ENCODE measurements at regions not wholly inside any gene's neighbourhood (a gene's known extent, or its start where the extent isn't known, plus 50 kb on each side); places are given as distances from the start of the nearest gene placed in this dataset.

DNA sequence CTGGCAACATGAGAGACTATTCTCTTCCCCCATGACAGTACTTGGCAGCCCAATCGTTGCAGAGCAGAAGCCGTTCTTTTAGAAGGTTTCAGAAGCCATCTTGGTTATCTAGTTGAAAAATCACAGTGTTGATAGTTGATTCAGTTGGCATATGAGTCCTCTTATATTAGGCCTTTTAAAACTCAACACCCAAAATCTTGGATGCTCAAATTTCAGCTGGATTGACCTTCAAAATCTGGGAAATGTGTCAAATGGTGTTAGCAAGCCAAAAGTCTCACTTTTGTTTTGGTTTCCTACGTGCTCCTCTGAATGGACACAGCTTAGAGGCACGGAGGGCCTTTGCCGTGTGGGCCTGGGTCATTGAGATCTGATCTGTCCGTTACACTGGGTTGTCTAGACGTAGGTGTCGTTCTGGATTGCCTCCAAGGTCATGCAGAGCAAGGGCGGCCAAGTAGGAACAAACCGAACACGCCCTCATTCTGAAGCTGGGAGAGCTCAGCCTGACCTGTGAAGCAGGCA is 59.3 kb upstream of the BMPER start:
- H3K4me3 ChIP-seq (ENCODE audit: low read depth, low read length) = no peak overlapping the region
- ChIA-PET POLR2A (no interaction called here), CTCF (no interaction called here)
- DNase-seq (ENCODE audit: low read depth, low spot score) = no peak
- TF ChIP-seq, protein P1, sequence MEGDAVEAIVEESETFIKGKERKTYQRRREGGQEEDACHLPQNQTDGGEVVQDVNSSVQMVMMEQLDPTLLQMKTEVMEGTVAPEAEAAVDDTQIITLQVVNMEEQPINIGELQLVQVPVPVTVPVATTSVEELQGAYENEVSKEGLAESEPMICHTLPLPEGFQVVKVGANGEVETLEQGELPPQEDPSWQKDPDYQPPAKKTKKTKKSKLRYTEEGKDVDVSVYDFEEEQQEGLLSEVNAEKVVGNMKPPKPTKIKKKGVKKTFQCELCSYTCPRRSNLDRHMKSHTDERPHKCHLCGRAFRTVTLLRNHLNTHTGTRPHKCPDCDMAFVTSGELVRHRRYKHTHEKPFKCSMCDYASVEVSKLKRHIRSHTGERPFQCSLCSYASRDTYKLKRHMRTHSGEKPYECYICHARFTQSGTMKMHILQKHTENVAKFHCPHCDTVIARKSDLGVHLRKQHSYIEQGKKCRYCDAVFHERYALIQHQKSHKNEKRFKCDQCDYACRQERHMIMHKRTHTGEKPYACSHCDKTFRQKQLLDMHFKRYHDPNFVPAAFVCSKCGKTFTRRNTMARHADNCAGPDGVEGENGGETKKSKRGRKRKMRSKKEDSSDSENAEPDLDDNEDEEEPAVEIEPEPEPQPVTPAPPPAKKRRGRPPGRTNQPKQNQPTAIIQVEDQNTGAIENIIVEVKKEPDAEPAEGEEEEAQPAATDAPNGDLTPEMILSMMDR (IDR thresholded peaks at IDR 0.05; ENCODE audit: insufficient read depth, low read length, missing control alignments) = no peak

DNA sequence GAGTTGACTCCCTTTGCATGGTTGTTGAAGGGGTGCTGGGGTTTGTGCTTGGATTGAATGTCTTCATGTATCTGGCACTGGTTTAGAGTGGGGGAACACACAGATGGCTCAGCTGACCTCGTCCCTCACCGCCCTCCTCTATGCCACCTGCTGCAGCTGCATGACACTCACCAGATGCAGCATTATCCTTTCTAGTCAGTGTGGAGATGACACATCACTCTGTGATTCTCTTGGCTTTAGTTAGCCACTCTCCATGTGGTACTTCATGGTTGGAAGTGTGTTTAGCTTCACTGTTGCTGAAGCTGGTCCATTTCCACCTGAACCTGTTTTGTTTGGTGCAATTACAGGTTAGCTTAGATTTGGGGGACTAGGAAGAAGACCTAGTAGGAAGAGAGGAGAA is 56.3 kb upstream of the BMPER start:
- CTCF ChIA-PET = interaction anchor here (1.0 to 2.3 kb wide), 3 partner anchors 10 to 47 kb away, joined by 3 to 10 read pairs (median 5); no protein-coding TSS in a partner anchor
- no peak for DNase-seq (ENCODE audit: low read depth, low spot score)
- POLR2A ChIA-PET = no interaction called here
- H3K4me3 ChIP-seq (ENCODE audit: low read depth, low read length) = no peak overlapping the region
- TF ChIP-seq, protein P1 (IDR thresholded peaks at IDR 0.05; ENCODE audit: insufficient read depth, low read length, missing control alignments) = no peak

DNA sequence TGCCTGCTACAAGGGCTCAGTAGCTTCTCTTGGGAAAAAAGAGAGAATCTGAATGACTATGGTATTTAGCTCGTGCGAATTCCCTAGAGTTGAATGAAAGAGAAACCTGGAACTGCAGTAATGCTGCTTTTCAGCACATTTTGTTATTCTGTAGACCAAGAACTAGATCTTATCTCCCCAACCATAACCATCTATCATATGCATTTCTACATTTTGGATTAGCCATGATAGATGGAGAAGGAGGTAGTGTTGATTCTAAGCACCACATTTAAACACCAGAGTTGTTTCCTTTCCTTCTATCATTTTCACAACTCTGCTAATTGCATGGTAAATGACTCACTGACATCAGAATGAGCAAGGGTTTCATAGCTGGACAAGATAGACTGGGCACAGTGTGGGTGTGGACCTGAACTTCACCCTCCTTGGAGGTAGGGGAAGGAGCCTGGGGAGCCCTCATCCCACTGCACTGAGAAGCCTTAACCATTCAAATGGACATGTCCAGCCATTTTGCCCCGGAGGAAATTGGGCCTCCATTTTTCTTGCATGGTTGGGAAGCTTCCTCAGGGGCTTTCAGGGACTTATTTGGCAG is 55.3 kb upstream of the BMPER start:
- CTCF ChIA-PET = interaction anchor here (2.3 kb wide), 1 partner anchor 46 kb away, joined by 10 read pairs; no protein-coding TSS in a partner anchor
- DNase-seq (ENCODE audit: low read depth, low spot score) = no peak
- POLR2A ChIA-PET = no interaction called here
- TF ChIP-seq, protein P1 (IDR thresholded peaks at IDR 0.05; ENCODE audit: insufficient read depth, low read length, missing control alignments) = no peak
- no peak overlapping the region for H3K4me3 ChIP-seq (ENCODE audit: low read depth, low read length)

DNA sequence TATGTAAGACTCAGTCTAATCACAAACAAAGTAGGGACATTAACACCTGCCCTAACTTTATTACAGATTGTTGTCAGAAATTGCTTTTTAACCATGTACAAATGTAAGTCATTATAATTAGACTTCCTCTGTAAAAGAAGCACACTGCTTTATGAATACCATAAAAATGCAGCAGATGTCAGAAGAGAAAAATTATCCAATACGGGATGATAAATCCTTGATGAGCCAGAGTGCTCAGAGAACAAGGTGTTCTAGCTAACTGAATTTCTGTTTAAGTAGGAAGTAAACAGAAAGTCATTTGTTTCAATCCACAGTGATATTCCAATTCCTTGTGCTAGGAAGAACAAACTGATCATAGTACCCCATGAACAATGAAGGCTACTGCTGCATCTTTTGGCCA is 54.6 kb upstream of the BMPER start:
- ChIA-PET POLR2A (no interaction called here), CTCF (interaction anchor here (2.3 kb wide), 1 partner anchor 45 kb away, joined by 10 read pairs; no protein-coding TSS in a partner anchor)
- no peak overlapping the region for H3K4me3 ChIP-seq (ENCODE audit: low read depth, low read length)
- DNase-seq (ENCODE audit: low read depth, low spot score) = no peak
- TF ChIP-seq, protein P1 (IDR thresholded peaks at IDR 0.05; ENCODE audit: insufficient read depth, low read length, missing control alignments) = no peak

DNA sequence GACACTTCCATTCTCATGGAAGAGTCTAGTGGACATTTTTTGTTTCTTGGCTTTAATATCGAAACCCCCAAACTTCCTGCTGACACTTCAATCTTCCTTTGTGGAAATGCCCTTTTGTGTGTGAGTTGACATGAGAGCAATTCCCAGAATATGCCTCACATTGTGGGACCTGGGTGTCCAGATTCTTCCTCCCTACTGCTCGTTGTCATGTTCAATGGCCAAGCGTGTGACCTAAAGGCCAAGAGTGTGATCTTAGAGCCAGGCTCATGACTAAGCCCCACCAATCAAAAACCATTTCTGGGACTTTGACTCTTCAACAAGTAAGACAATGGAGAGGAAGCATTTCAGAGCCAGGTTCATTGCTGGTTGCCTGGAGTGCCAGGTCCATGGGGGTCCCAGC is 52.5 kb upstream of the BMPER start:
- H3K4me3 ChIP-seq (ENCODE audit: low read depth, low read length) = no peak overlapping the region
- ChIA-PET CTCF (interaction anchor here (1.0 to 1.6 kb wide), 2 partner anchors 42 to 52 kb away, joined by 3 to 6 read pairs; no protein-coding TSS in a partner anchor), POLR2A (no interaction called here)
- TF ChIP-seq, protein P1 (IDR thresholded peaks at IDR 0.05; ENCODE audit: insufficient read depth, low read length, missing control alignments) = no peak
- DNase-seq (ENCODE audit: low read depth, low spot score) = no peak

DNA sequence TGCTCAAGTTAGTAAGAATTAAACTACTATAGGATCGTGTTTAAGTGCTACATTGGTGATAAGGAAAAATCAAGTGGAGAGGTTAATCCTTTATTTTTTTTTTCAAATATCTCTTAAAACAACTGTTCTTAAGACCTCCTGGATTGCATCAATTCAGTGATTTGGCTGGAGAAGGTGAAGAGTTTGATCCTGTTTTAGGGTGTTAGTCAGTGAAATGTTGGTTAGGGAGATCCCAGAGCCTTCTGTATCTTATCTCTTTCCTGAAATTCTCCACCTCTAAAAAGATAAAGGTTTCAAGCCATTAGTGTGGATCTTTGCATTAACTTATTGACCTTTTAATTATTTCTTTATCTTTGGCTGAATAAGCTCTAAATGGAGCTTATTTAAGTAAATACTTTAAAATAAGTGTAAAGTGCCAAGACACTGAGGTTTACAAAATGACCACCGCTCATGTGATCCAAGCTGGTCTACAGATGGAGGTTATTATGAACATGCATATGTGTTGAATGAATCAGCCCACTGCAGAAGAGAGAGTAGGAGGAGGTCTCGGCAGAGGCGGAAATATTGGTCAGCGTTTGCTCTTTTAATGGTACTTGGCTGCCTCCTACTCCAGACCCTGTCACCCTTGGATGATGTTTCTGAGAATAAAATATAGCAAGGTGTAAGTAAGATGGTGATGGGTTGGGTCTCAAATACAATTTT is 51.8 kb upstream of the BMPER start:
- TF ChIP-seq, protein P1 (IDR thresholded peaks at IDR 0.05; ENCODE audit: insufficient read depth, low read length, missing control alignments) = no peak
- ChIA-PET POLR2A (interaction anchor here (0.7 kb wide), 1 partner anchor 50 kb away, joined by 3 read pairs; no protein-coding TSS in a partner anchor), CTCF (interaction anchor here (1.2 to 1.5 kb wide), 2 partner anchors 9 to 42 kb away, joined by 3 to 7 read pairs; no protein-coding TSS in a partner anchor)
- H3K4me3 ChIP-seq (ENCODE audit: low read depth, low read length) = no peak overlapping the region
- DNase-seq (ENCODE audit: low read depth, low spot score) = no peak

Measured in AG04449 (cell line).